ENCODE measurements at regions not wholly inside any gene's neighbourhood (a gene's known extent, or its start where the extent isn't known, plus 50 kb on each side); places are given as distances from the start of the nearest gene placed in this dataset.

DNA sequence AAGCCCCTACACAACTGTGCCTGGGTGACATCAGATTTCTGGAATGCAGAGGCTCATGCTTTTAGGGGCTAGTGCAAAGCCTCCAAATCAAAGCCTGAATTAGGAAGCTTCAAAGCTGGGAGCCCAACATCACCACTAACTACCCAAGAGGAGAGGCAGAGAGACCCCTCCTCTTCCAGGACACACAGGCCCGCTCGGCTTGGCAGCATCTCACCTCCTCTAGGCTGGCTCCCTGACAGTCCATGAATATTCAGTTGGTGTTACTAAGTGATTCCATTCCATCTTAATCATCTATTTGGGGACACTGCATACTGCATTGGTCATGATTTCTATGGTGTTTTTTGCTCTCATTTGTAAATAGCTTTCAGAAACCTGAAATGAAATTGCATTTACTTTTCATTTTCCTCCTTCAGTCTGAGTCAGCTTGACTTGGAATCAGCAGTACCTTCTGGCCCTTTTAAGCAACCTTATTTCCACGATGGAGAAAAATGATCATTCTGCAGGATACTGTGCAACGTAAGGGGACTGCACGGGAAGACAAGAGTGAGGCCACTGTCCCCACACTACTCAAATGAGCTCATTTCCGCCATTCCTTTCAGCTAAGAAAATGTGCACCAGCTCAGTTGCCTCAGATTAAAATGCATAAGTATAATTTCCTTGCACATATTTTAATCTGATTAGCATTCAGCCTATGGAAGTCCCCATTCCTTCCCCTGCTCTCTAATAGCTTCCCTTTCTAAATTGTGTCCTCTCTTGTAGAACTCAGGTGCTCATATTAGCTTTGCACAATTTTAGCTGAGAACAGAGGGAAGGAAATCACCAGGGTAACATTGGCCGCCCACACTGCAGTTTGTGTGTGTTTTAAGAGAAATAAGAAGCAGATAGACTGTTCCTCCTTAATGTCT is 219.9 kb downstream of the RFC3 start:
- Histone ChIP-seq H3K4me3 (no peak overlapping the region), H3K27ac (no peak overlapping the region), H3K4me1 (no peaks in the 10 kb centered on the region), H3K27me3 (no peaks in the 10 kb centered on the region), H3K9me3 (no peaks in the 10 kb centered on the region), H3K36me3 (no peaks in the 10 kb centered on the region)
- FAIRE-seq (no peak), ATAC-seq (no peak), DNase-seq (no peak)
- WGBS, 2 donors: 79 to 81% methylated on average over 7 of the region's 7 CpGs
- TF ChIP-seq, protein P1, sequence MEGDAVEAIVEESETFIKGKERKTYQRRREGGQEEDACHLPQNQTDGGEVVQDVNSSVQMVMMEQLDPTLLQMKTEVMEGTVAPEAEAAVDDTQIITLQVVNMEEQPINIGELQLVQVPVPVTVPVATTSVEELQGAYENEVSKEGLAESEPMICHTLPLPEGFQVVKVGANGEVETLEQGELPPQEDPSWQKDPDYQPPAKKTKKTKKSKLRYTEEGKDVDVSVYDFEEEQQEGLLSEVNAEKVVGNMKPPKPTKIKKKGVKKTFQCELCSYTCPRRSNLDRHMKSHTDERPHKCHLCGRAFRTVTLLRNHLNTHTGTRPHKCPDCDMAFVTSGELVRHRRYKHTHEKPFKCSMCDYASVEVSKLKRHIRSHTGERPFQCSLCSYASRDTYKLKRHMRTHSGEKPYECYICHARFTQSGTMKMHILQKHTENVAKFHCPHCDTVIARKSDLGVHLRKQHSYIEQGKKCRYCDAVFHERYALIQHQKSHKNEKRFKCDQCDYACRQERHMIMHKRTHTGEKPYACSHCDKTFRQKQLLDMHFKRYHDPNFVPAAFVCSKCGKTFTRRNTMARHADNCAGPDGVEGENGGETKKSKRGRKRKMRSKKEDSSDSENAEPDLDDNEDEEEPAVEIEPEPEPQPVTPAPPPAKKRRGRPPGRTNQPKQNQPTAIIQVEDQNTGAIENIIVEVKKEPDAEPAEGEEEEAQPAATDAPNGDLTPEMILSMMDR (IDR thresholded peaks at IDR 0.05): no peak
- intact Hi-C loops (cut with DNase I): no loop called here

DNA sequence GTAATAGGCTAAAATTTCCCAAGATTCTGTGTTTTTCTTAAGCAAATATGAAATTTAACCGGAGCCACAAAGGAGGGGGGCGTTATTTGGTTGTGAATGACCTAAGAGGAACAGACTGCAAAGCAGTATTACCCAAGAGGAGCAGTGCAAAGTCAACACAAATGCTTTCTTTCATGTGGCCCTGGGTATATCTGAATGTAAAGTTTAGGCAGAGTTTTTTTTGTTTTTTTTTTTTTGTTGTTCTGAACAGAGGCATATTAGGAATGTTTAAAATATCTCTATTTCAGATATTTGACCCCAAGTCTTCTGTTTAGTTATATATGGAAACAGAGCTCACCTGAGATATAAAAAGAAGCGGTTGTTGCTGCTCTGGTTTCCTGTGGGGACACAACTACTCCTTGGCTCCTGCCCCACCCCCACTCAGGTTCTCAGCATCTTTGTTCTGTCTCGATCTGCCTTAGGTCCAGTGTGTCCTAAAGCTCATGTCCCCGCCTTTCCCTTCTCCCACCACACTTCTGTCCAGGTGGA is 220.7 kb downstream of the RFC3 start:
- FAIRE-seq (no peak), DNase-seq (no peak), ATAC-seq (no peak)
- H3K4me1 ChIP-seq: no peaks in the 10 kb centered on the region
- H3K4me3 ChIP-seq: no peak overlapping the region
- H3K27ac ChIP-seq: no peak overlapping the region
- H3K27me3 ChIP-seq: no peaks in the 10 kb centered on the region
- no peaks in the 10 kb centered on the region for H3K9me3 ChIP-seq
- H3K36me3 ChIP-seq: no peaks in the 10 kb centered on the region
- TF ChIP-seq, protein P1 (IDR thresholded peaks at IDR 0.05): no peak
- intact Hi-C loops (cut with DNase I): no loop called here
- 49 to 60% methylated on average over 5 of the region's 5 CpGs for WGBS, 2 donors

DNA sequence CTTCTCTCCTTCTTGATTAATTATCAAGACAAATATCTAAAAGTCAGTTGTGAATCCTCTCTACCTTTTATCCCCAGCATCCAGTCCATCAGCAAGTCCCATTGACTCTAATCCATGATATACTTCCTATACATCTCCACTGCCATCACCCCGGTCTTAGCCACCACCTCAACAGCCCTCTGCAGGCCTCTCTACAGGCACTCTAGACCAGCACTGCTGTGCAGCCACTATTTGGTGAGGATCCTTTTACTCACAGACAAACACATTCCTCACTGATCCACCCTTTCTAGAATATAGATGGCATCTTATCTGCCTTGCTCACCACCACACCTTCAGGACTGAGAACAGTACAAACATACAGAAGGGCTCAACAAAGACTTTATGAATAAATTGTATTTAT is 221.7 kb downstream of the RFC3 start:
- Histone ChIP-seq H3K4me3 (no peak overlapping the region), H3K9me3 (no peaks in the 10 kb centered on the region), H3K27me3 (no peaks in the 10 kb centered on the region), H3K36me3 (no peaks in the 10 kb centered on the region), H3K4me1 (no peaks in the 10 kb centered on the region), H3K27ac (no peak overlapping the region)
- 84 to 90% methylated on average over 1 of the region's 1 CpG for WGBS, 2 donors
- DNase-seq: no peak
- TF ChIP-seq, protein P1 (IDR thresholded peaks at IDR 0.05): no peak
- intact Hi-C loops (cut with DNase I): no loop called here
- FAIRE-seq: no peak
- ATAC-seq: no peak

DNA sequence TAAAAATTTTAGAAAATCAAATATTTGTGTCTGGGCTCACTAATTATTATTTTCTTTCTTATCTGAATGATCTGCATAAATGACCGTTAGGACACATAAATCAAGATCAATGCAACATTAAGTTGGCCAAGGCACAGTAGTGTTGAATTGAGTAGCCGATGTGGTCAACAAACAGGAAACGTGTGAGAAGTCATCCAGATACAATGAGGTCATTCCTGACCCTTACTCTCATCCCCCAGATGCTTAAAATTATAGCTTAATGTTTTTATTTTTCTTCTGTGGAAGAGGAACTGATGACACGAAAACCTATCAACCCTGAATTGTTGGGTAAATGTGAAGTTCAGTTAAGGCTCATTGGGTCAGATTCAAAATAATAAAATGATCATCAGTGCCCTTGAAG is 222.9 kb downstream of the RFC3 start:
- no peak overlapping the region for H3K4me3 ChIP-seq
- no peak for DNase-seq
- H3K27ac ChIP-seq: no peak overlapping the region
- FAIRE-seq: no peak
- intact Hi-C loops (cut with DNase I): no loop called here
- TF ChIP-seq, protein P1 (IDR thresholded peaks at IDR 0.05): no peak
- no peaks in the 10 kb centered on the region for H3K27me3 ChIP-seq
- H3K9me3 ChIP-seq: no peaks in the 10 kb centered on the region
- H3K4me1 ChIP-seq: no peaks in the 10 kb centered on the region
- no peak for ATAC-seq
- 48 to 60% methylated on average over 4 of the region's 4 CpGs for WGBS, 2 donors
- no peaks in the 10 kb centered on the region for H3K36me3 ChIP-seq

DNA sequence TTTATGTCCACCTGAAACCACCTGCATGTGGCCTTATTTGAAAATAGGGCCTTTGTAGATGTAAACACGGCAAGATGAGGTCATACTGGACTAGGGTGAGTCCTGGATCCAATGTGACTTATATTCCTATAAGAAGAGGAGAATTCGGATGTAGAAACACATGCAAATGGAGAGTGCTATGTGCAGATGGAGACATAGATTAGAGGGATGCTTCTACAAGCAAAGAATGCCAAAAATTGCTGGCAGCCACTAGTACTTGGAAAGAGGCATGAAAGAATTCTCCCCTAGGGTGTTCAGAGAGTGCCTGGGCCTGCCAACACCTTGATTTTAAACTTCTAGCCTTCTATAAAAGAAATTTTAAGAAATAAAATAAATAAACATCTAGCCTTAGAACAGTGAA is 226.1 kb downstream of the RFC3 start:
- no peak overlapping the region for H3K27ac ChIP-seq
- no peaks in the 10 kb centered on the region for H3K36me3 ChIP-seq
- H3K27me3 ChIP-seq: no peaks in the 10 kb centered on the region
- H3K9me3 ChIP-seq: no peaks in the 10 kb centered on the region
- 49 to 62% methylated on average over 2 of the region's 2 CpGs for WGBS, 2 donors
- TF ChIP-seq, protein P1 (IDR thresholded peaks at IDR 0.05): no peak
- no peaks in the 10 kb centered on the region for H3K4me1 ChIP-seq
- H3K4me3 ChIP-seq: no peak overlapping the region
- DNase-seq: no peak
- ATAC-seq: no peak
- no peak for FAIRE-seq
- intact Hi-C loops (cut with DNase I): no loop called here

Measured in pancreas (tissue), 10 donors.